Anterior cingulate cortex (tissue), 58 donors: ENCODE measurements at regions not wholly inside any gene's neighbourhood (a gene's known extent, or its start where the extent isn't known, plus 50 kb on each side); places are given as distances from the start of the nearest gene placed in this dataset.

ENCODE experiments used
- DNase-seq, 58 donors: peaks; one replicate each; lab custom pipeline; 2025; lab: John Stamatoyannopoulos, UW

DNA sequence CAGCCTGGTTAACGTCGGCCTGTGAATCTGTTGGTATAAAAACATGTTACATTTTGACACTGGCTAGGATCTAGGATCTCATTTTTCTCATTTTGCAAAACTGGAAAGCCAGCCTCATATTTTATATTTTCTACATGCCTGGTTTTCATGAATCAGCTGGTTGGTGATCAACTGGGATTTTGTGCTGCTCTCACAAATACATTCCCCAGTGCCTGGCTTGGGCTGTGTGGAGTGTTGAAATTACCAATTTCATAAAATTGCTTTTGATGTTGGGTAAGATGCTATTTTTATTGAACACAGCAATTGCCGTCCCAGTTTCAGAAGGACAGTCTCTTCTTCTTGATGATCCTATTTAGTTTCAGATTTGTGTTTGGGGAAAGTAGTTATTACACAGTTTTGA lies 604.3 kb downstream of the TAFA4 start:
- peak in 5 of 58 donors; percentile 0 to 46 (median 2) for DNase-seq

- DNase-seq = no peak
These were observed 616.4 kb downstream of the TAFA4 start for GRCh38 chr3:68315964-68316363.

DNA sequence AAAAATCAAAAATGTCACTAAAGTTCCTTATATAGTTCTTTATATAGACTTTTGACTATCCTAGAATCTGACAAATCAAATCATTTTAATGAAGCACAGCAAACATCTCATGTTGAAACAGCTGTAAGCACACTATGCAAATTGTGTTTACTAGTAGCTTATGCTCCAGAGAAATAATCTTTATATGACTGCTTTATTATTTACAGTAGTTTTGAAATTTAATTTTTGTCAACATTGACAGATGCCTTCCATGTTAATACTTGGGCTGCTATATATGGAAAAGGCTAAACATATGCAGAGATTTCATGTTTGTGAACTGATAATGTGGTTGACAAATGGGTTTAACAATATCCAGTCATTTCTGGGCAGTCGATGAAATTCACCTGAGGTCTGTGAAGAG lies 616.8 kb downstream of the TAFA4 start:
- no peak for DNase-seq

- no peak for DNase-seq
These were observed 625.8 kb downstream of the TAFA4 start for GRCh38 chr3:68306571-68306970.

GRCh38 chr3:68295457-68295856 lies 636.9 kb downstream of the TAFA4 start:
- DNase-seq = no peak

DNA sequence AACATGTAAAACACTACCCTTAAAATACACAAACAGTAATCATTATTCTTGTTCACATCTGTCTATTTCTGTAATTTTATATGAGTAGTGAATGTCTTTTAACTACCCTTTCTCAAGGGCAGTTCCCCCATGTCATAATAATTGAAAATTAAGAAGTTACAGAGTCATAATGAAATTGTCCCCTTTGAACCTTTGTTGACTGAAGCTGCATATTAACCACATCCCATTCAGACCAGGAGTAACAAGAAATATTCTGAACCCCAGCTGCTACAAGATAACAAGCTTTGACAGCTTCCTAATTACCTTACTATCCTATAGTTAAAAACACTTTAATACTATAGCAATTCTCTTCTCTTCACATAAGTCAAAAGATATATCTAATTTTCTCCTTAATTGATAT lies 635.9 kb upstream of the SUCLG2 start:
- DNase-seq = no peak

- DNase-seq = no peak
These were observed 633.7 kb upstream of the SUCLG2 start for GRCh38 chr3:68288085-68288484.

GRCh38 chr3:68287101-68287500 lies 632.7 kb upstream of the SUCLG2 start:
- no peak for DNase-seq

- no peak for DNase-seq
These were observed 619.9 kb upstream of the SUCLG2 start for GRCh38 chr3:68274286-68274685.

GRCh38 chr3:68271145-68271544 lies 616.7 kb upstream of the SUCLG2 start:
- no peak for DNase-seq

DNA sequence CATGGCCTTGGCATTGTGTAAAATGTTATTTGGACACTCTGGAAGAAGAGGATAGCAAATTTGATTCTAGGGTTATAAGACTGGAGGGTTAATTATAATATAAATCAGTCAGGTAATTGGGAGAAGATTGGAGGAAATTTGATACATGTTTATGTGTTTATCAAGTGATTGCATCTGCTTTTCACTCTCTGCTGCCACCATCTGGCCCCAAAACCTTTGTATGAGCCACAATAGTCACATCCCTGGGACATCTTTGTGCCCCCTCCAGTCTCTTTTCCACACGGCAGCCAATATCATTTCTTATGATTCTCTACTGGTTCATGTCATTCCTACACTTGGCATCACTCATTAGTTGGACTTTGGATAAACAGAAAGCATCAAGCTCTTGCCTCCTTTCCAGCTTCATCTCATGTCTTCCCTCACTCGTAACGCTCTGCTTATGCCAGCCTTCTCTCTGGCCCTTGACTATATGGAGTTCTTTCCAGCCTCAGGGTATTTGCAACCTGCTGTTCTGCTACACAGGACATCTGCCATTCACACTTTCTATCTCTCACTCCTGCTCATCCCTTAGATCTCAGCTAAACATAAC lies 602.3 kb upstream of the SUCLG2 start:
- peak in 4 of 58 donors; percentile 0 to 18 (median 5) for DNase-seq

- no peak for DNase-seq
These were observed 594.9 kb upstream of the SUCLG2 start for GRCh38 chr3:68249265-68249664.

DNA sequence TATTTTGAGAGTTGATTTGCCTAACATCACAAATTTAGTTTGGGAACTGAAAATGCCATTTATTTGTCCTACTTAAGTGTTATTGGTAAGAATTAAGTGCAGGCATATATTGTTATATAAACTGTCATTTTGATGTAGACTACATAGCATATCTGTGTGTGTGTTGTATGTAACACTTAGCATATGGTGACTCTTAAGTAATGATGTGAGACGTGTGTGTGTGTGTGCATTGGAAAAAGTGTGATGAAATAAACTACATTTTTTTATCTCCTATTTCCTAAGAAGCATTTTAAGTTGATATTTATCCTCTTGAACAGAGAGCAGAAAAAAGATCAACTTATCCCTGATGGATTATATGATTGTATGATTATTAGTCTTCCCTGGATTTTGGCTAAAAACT lies 588.2 kb upstream of the SUCLG2 start:
- no peak for DNase-seq

GRCh38 chr3:68239542-68239941 lies 585.1 kb upstream of the SUCLG2 start:
- DNase-seq = no peak

GRCh38 chr3:68234076-68234780 lies 579.8 kb upstream of the SUCLG2 start:
- peak in 14 of 58 donors; percentile 2 to 49 (median 22) for DNase-seq

DNA sequence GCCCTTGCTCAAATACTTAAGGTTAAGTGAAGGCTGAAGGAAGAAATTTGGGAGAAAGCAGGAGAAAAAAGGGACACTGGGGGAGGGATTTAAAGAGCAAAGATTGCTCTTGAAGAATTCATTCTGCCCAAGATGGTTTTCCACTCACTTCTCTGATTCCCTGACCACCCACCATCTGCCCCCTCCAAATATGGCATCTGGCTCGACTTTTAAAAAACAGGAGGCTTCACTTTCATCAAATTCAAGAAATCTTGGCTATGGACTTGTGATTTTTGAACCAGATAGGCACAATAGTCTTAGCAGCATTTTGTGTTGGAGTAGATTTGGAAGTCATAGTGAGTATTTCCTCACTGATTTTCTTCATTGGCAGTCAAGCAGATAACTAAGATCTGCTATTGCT lies 574.4 kb upstream of the SUCLG2 start:
- DNase-seq = peak in 12 of 58 donors; percentile 1 to 35 (median 9)

DNA sequence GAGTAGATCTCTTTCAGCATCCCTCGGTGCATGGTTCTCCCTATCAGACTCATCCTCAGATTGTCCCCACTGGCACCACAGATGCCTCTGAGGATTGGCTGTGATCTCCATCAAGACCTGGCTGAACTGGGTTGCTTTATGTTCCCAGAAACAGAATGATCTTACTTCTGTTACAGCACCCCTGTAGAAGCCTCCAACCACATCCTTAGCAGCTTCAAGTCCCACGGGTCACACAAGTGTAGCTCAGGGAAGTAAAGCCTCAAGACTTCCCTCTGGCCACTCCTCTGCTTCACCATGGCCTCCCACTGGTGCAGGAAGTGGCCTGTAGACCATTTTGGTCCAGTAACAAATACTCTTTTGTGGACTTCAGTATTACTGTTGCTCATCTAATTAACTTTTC lies 566.4 kb upstream of the SUCLG2 start:
- no peak for DNase-seq

- no peak for DNase-seq
These were observed 557.2 kb upstream of the SUCLG2 start for GRCh38 chr3:68211637-68212036.

DNA sequence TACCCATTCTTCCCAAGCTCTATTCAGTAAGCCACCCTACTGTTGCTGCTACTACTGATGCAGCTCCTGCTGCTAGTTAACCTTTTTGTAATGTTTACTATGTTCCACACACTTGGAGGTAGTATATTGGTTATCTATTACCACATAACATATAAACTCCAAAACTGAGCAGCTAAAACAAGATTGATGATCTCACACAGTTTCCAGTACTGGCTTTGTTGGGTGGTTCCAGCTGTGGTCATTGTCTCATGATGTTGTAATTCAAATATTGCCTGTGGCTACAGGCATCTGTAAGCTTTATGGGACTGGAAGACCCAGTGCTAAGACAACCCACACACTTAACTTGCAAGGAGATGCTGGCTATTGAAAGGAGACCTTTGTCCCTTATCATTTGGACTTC lies 556.2 kb upstream of the SUCLG2 start:
- DNase-seq = no peak

GRCh38 chr3:68207327-68207726 lies 552.9 kb upstream of the SUCLG2 start:
- DNase-seq = no peak

- no peak for DNase-seq
These were observed 552.2 kb upstream of the SUCLG2 start for GRCh38 chr3:68206524-68207117.

DNA sequence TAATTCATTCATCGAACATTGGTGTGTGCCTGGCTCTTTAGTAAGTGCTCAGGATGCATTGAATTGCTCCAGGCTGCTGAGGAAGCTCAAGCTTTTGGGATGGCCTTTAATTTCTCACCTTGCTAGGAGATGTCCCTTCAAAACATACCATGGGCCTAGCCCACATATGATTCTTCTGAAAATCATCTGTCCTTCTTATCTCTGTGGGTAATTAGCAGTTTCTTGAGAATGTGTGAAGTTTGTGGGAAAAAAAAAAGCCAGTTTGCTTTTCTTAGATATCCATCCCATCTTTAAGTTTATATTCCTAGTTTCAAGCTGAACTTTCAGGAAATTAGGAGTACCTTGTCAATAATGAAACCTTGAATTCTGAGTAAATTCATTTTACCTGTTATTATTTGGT lies 532.3 kb upstream of the SUCLG2 start:
- DNase-seq = no peak
